Adrenal gland (tissue), 9 donors: ENCODE measurements at regions not wholly inside any gene's neighbourhood (a gene's known extent, or its start where the extent isn't known, plus 50 kb on each side); places are given as distances from the start of the nearest gene placed in this dataset.

Source experiments
- DNase-seq, 7 donors: peaks; one replicate each; pipeline ENCODE4 v3.0.0-alpha.2; 2019 to 2020
- H3K27ac ChIP-seq, 5 donors: fragments of 200-600 bp; sonication (generic) in 4 of 5; 1 replicate in 3 of 5; 2 replicates in 2 of 5; pipeline versions ENCODE4 v1.5.1 to v1.8.0; 2016 to 2020; ENCODE audit warnings: mild to moderate bottlenecking in 1 of 5
- H3K27me3 ChIP-seq: fragments of 200-600 bp; 2 replicates; pipeline ENCODE4 v1.8.0; 2021
- H3K36me3 ChIP-seq, 2 donors: fragments of 200-600 bp; replicated peaks in 1 of 2; 1 replicate in 1 of 2; 2 replicates in 1 of 2; pipeline versions ENCODE4 v1.5.1 to v1.8.0; 2018 to 2022
- H3K4me1 ChIP-seq, 2 donors: fragments of 200-600 bp; replicated peaks in 1 of 2; 1 replicate in 1 of 2; 2 replicates in 1 of 2; pipeline versions ENCODE4 v1.5.1 to v1.8.0; 2018 to 2021
- H3K4me3 ChIP-seq, 4 donors: fragments of 200-600 bp; sonication (generic) in 3 of 4; one replicate each; pipeline ENCODE4 v1.5.1; 2016 to 2018
- H3K9me3 ChIP-seq, 3 donors: fragments of 200-600 bp; sonication (generic) in 1 of 3; replicated peaks in 1 of 3; 1 replicate in 2 of 3; 2 replicates in 1 of 3; pipeline versions ENCODE4 v1.5.1 to v1.8.0; 2016 to 2021
- POLR2A ChIP-seq, 2 donors: fragments of 450-650 bp; IDR thresholded peaks; one replicate each; pipeline ENCODE4 v1.6.1; 2017; ENCODE audit warnings: antibody characterized with exemption in 2 of 2, mild to moderate bottlenecking in 2 of 2, moderate library complexity in 1 of 2
- WGBS, 4 donors: extraction: QIAGEN DNeasy Blood & Tissue Kit in 2 of 4; methylation state at CpG; one replicate each; pipeline versions ENCODE4 v1.1.5 to v1.1.7; 2013 to 2017; 5-methylcytosine and 5-hydroxymethylcytosine counted together
- intact Hi-C, 2 donors: fragments of 100-400 bp; cut with DNase I; formaldehyde crosslinking; loops; one replicate each; pipeline versions ENCODE4 v1.14.1 to v1.15.0; 2022 to 2023
- TF ChIP-seq, protein P1 (sequence below), 6 experiments: fragments of 450-650 bp in 4 of 6; fragments of 200-600 bp in 2 of 6; sonication (generic) in 1 of 6; IDR thresholded peaks; 1 replicate in 5 of 6; 2 replicates in 1 of 6; pipeline versions ENCODE4 v1.5.1 to v1.8.0; 2016 to 2021; ENCODE audit warnings: antibody characterized with exemption in 6 of 6, mild to moderate bottlenecking in 2 of 6, moderate library complexity in 1 of 6
- donor health status: healthy with polysubstance abuse.
- donor health status: Bipolar disorder and iron deficiency.
- donor health status: DM: yes; HTN: yes; CAD: no.
- donor health status: DM: no; HTN: no; CAD: no.
- donor health status: DM: no; HTN: no; CAD: no.

DNA sequence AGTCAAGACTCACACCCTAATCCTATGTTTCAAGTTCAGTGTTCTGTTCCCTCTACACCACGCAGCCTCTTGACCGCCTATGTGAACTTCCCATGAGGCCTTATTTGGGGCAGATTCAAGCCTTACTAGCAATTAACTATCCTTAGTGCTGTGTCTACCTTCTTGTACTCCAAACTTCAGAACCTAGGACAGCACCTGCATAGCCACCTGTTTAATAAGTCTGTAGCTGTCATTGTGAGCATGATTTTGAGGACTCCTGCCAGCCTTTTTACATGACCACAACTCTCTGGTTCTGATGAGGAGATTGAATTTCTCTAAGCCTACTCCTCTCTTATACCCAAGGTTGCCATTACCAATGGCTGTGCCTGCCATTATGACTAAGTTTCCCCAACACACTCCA lies 50.8 kb upstream of the PCSK1 start:
- no peak overlapping the region for H3K27ac ChIP-seq
- no peak for DNase-seq
- no peaks in the 10 kb centered on the region for H3K4me1 ChIP-seq
- H3K4me3 ChIP-seq, result no peak overlapping the region
- TF ChIP-seq, protein P1, sequence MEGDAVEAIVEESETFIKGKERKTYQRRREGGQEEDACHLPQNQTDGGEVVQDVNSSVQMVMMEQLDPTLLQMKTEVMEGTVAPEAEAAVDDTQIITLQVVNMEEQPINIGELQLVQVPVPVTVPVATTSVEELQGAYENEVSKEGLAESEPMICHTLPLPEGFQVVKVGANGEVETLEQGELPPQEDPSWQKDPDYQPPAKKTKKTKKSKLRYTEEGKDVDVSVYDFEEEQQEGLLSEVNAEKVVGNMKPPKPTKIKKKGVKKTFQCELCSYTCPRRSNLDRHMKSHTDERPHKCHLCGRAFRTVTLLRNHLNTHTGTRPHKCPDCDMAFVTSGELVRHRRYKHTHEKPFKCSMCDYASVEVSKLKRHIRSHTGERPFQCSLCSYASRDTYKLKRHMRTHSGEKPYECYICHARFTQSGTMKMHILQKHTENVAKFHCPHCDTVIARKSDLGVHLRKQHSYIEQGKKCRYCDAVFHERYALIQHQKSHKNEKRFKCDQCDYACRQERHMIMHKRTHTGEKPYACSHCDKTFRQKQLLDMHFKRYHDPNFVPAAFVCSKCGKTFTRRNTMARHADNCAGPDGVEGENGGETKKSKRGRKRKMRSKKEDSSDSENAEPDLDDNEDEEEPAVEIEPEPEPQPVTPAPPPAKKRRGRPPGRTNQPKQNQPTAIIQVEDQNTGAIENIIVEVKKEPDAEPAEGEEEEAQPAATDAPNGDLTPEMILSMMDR (IDR thresholded peaks at IDR 0.05), result no peak
- no peak for TF ChIP-seq POLR2A (IDR thresholded peaks at IDR 0.05)
- H3K27me3 ChIP-seq, result no peaks in the 10 kb centered on the region
- no peaks in the 10 kb centered on the region for H3K36me3 ChIP-seq
- WGBS, 4 donors, result 49 to 69% (median 63%) methylated on average over 2 of the region's 2 CpGs
- H3K9me3 ChIP-seq, result no peaks in the 10 kb centered on the region
- intact Hi-C loops, result no loop called here

DNA sequence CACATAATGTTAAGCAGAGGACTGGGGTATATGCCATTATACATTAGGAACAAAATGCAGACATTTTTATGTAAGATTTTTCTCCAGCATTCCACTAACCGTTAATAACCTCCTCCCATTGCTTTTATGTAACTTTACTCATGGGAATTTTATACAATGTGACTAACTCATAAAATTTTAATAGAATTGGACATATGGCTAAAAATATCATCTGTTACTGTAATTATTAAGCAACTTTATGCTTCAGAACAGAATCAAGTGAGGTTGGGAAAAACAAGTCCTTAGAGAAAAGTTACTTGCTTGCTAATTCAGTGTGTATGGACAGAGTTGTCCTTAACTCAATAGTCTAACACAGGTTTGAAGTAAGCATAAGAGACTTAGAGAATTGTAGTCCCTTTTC lies 54.8 kb upstream of the PCSK1 start:
- no peak for DNase-seq
- Histone ChIP-seq H3K4me3 (no peak overlapping the region), H3K4me1 (peaks cover 0 to 7% of the 10 kb centered on the region in 2 donors), H3K27ac (no peak overlapping the region), H3K27me3 (no peaks in the 10 kb centered on the region), H3K36me3 (no peaks in the 10 kb centered on the region), H3K9me3 (no peaks in the 10 kb centered on the region)
- WGBS, 4 donors, result 67 to 86% (median 78%) methylated on average over 1 of the region's 1 CpG
- intact Hi-C loops, result no loop called here
- TF ChIP-seq POLR2A (IDR thresholded peaks at IDR 0.05), result no peak
- TF ChIP-seq, protein P1 (IDR thresholded peaks at IDR 0.05), result no peak

DNA sequence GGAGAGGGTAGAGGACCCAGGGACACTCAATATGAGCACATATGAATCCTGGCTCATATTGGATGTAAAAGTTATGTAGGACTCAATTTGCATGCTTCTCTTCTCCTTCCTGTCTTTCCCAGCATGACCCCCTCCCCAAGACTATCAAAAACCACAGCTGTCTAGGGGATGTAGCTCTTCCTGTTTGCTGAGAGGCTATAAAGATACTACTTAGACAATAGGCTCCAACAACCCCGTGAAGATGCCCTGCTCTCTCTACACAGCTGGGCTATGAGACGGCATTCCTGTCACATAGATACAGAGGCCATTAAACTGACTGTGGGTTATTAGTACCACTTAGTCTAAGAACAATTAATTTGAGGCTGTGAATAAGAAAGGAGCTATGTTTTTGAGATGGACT lies 56.5 kb upstream of the PCSK1 start:
- Histone ChIP-seq H3K27me3 (no peaks in the 10 kb centered on the region), H3K4me1 (peaks cover 0 to 7% of the 10 kb centered on the region in 2 donors), H3K27ac (no peak overlapping the region), H3K36me3 (no peaks in the 10 kb centered on the region), H3K4me3 (no peak overlapping the region), H3K9me3 (no peaks in the 10 kb centered on the region)
- no peak for DNase-seq
- 44 to 59% (median 51%) methylated on average over 2 of the region's 2 CpGs for WGBS, 4 donors
- TF ChIP-seq, protein P1 (IDR thresholded peaks at IDR 0.05), result no peak
- TF ChIP-seq POLR2A (IDR thresholded peaks at IDR 0.05), result no peak
- intact Hi-C loops, result no loop called here

- DNase-seq, result peak in 1 of 7 donors; percentile 11
- H3K27ac ChIP-seq, result no peak overlapping the region
- WGBS, 4 donors, result 46 to 51% (median 47%) methylated on average over 6 of the region's 6 CpGs
- no peak overlapping the region for H3K4me3 ChIP-seq
- no peaks in the 10 kb centered on the region for H3K9me3 ChIP-seq
- TF ChIP-seq POLR2A (IDR thresholded peaks at IDR 0.05), result no peak
- TF ChIP-seq, protein P1 (IDR thresholded peaks at IDR 0.05), result no peak
- H3K36me3 ChIP-seq, result no peaks in the 10 kb centered on the region
- H3K27me3 ChIP-seq, result no peaks in the 10 kb centered on the region
- H3K4me1 ChIP-seq, result peaks cover 0 to 7% of the 10 kb centered on the region in 2 donors
- intact Hi-C loops, result no loop called here
Measured at GRCh38 chr5:96492459-96493047, 59.5 kb upstream of the PCSK1 start.
